Fibroblast of the conjunctiva (primary cell): ENCODE measurements at regions not wholly inside any gene's neighbourhood (a gene's known extent, or its start where the extent isn't known, plus 50 kb on each side); places are given as distances from the start of the nearest gene placed in this dataset.

Experiments used
- DNase-seq: peaks from one replicate; pipeline ENCODE4 v3.0.0-alpha.2; 2010; ENCODE audit warnings: low read depth

GRCh38 chr3:168647582-168647981 is 551.9 kb upstream of the GOLIM4 start:
- DNase-seq: no peak

GRCh38 chr3:168645180-168645579 is 549.5 kb upstream of the GOLIM4 start:
- DNase-seq: no peak

GRCh38 chr3:168628549-168628948 is 532.8 kb upstream of the GOLIM4 start:
- no peak for DNase-seq

- no peak for DNase-seq
These were observed 529.8 kb upstream of the GOLIM4 start for GRCh38 chr3:168625477-168625876.

GRCh38 chr3:168624892-168625448 is 529.2 kb upstream of the GOLIM4 start:
- DNase-seq: no peak

GRCh38 chr3:168624195-168624594 is 528.5 kb upstream of the GOLIM4 start:
- DNase-seq: no peak

GRCh38 chr3:168622795-168623194 is 527.1 kb upstream of the GOLIM4 start:
- DNase-seq: no peak

- DNase-seq: no peak
These were observed 525.1 kb upstream of the GOLIM4 start for GRCh38 chr3:168620854-168621253.

GRCh38 chr3:168618827-168619470 is 523.2 kb upstream of the GOLIM4 start:
- DNase-seq: no peak

GRCh38 chr3:168617658-168618057 is 521.9 kb upstream of the GOLIM4 start:
- DNase-seq: no peak

- no peak for DNase-seq
These were observed 521.2 kb upstream of the GOLIM4 start for GRCh38 chr3:168616915-168617314.

- no peak for DNase-seq
These were observed 519.8 kb upstream of the GOLIM4 start for GRCh38 chr3:168615493-168616020.

- no peak for DNase-seq
These were observed 517.4 kb upstream of the GOLIM4 start for GRCh38 chr3:168613151-168613550.

GRCh38 chr3:168612671-168613070 is 516.9 kb upstream of the GOLIM4 start:
- no peak for DNase-seq

GRCh38 chr3:168611826-168612225 is 516.1 kb upstream of the GOLIM4 start:
- DNase-seq: no peak

- DNase-seq: no peak
These were observed 513.2 kb upstream of the GOLIM4 start for GRCh38 chr3:168608926-168609325.

- DNase-seq: no peak
These were observed 509.0 kb upstream of the GOLIM4 start for GRCh38 chr3:168604767-168605166.

GRCh38 chr3:168598250-168598649 is 502.5 kb upstream of the GOLIM4 start:
- DNase-seq: no peak

GRCh38 chr3:168596175-168596823 is 500.6 kb upstream of the GOLIM4 start:
- DNase-seq: no peak

GRCh38 chr3:168591587-168591986 is 495.9 kb upstream of the GOLIM4 start:
- no peak for DNase-seq

GRCh38 chr3:168589376-168589775 is 493.7 kb upstream of the GOLIM4 start:
- no peak for DNase-seq

- DNase-seq: no peak
These were observed 489.8 kb upstream of the GOLIM4 start for GRCh38 chr3:168585544-168585943.

- no peak for DNase-seq
These were observed 488.3 kb upstream of the GOLIM4 start for GRCh38 chr3:168583977-168584376.
